Central memory CD4-positive, alpha-beta T cell (primary cell): ENCODE measurements at regions not wholly inside any gene's neighbourhood (a gene's known extent, or its start where the extent isn't known, plus 50 kb on each side); places are given as distances from the start of the nearest gene placed in this dataset.

ENCODE experiments used
- DNase-seq: peaks from one replicate; pipeline ENCODE4 v3.0.0; 2022

DNA sequence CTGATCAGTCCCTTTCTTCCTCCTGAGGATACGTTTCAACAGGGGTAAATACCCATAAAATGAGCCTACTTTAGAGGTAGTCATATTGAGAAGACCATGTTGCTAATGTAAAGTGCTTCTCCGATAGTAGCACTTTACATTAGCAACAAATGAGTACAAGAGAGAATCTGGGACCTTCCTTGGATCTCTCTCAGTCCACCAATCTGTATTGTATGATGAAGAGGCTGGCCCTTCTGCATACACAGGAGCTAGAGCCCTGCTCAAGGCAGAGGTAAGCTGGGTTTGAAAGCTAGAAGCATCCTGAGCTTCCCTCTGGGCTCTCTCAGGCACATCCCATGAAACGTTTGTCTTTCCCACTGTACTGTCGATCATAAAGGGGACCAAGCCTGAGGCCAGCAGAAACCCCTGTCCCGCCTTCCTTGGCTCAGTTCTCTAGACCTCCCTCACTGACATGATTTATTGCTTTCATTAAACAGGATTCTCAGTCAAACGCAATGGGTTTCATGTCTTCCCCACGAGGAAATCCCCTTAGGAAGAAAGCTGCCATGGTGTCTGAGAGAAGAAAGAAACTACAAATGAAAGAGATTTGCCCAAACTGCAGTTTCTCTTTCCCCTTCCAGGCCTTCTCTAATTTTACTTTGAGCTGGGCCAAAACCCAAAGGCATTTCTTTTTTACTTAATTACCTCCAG lies 62.8 kb upstream of the BCAR3 start:
- DNase-seq = no peak

DNA sequence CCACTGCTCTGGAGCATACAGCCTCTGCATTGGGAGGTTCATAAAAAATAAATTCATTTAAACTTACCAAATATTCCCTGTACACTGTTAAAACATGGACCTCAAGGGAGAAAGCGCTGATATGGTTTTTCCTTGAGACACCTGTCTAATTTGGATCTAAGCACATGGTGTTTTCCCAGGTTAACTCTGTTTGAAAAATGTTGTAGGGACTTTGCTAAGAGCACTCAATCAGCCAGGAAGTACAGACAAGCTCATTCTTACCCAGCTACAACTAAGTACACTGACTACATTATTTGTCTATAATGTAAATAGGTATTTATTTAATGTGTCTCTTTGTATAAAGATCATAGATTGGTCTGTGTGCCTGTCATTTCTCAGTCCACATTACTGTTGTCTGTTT lies 61.8 kb upstream of the BCAR3 start:
- DNase-seq = no peak

DNA sequence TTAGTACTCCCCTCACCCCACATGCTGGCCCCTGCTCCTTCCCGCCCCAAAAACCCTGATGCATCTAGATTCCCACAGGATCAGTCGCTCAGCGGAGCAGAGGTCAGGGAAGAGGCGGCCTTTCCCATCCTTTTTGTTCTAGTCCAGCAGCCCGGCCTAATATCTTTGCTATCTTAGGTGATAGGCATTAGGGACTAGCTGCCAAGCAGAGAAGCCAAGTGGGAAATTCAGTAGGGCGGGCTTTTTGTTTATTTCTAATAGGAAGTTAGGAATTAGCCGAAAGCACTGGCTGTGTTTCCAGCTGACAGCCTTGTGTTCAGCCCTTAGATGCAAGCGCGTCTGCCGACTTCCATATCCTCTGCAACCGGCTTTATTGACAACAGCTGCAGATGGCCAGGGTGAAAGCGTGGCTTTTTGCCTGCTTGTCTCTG lies 59.0 kb upstream of the BCAR3 start:
- DNase-seq = no peak

DNA sequence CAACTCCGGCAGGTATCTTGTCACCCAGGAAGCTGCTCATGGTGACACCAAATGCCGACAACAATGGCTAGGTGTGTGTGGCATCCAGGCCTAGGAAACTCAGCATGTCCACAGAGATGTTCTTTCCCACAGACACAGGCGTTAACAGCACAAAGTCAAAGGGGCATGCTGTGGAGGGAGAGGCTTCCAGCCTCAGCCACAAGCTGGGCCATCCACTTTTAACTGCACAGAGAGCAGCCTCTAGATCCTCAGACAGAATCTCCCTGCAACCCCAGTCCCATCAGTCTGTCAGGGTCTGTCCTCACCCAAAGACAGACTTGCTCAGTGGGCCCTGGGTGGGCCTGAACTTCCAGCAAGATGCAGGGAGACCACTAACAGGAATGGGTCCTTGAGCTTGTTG lies 58.5 kb upstream of the BCAR3 start:
- no peak for DNase-seq

DNA sequence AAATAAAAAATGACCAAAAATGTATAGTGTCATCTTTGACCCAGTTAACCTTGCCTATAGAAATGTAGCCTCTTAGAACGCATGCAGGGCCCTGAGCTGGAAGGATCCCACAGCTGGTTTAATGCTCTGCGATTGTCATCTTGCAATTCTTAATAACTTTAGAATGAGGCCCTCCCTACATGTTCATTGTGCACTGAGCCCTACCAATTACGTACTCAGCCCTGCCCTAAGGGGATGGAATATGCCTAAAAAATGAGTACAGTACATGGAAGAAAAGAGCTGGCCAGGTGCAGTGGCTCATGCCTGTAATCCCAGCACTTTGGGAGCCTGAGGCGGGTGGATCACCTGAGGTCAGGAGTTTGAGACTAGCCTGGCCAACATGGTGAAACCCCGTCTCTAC lies 57.8 kb upstream of the BCAR3 start:
- DNase-seq = no peak

DNA sequence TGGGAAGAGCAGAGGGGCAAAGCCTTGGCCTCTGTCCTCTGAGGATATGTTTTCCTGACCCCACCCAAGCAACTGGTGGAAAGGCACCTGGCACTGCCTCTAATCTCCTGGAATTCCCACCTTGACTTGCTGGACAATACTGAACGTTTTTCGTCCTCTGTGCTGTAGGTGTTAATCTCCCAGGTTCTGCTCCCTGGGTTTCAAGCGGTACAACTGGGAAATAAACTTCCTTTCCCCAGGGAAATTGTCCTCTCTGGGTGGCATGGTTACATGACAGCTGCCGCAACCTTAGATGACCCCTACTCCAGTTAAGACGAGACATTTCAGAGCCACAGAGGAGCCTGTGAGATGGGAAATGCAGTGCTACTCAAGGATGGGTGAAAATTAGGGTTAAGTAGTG lies 57.3 kb upstream of the BCAR3 start:
- DNase-seq = no peak

DNA sequence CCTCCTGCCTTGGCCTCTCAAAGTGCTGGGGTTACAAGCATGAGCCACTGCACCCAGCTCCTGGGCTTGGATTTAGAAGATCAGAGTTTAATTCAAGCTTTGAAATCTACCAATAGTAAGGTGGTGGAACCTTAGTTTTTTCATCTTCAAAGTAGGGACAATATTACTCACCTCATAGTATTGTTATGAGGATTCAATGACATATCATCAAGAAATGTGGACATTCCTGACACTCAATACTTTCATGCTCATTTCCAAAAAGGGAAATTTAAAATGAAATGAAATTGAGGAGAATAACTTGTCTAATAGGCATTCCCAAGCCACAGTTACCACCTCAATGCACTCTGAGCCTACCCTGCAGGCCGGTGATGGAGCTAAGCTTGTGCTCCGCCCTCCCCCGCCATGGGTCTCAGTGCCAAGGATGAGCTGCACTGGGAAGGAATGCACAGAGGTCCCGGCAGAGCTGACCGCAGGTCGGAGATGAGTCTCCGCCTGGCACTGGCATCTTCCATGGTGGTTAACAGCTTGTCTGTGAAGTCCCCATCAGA lies 56.5 kb upstream of the BCAR3 start:
- DNase-seq = no peak

DNA sequence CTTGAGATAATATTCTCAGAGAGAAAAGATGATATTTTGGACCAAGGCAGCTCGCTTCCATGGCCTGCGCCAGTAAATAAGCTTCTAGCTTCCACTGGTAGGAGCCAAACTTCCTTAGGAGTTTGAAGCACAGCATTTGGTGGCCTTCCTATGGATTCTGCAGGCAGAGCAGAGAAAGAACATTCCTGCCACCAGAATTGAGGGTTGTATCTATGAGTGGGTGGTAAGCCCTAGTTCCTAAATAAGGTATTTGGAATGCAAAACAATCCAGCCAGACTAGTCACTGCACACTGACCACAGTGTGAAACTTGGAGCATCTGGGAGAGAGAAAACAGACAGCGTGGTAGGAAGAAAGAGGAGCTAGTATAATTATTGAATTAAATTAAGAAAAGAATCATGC lies 54.1 kb upstream of the BCAR3 start:
- DNase-seq = no peak

DNA sequence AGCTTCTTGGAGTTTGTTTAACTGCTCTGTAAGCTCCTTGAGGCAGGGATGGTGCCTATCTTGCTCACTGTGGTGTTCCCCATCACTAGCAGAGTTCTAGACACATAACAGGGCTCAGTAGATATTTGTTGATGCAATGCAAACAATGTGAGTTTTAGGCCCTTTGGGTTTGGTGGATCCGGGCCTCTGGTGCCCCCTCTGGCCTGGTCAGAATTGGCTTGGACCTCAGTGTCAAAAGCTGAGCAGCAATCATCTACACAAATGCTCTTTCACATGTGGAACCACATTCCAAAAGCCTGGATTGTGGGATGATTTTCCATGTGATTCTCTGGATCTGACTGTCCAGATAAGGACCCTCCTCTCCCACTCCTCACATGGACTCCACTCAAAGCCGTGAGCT lies 53.4 kb upstream of the BCAR3 start:
- DNase-seq = no peak

DNA sequence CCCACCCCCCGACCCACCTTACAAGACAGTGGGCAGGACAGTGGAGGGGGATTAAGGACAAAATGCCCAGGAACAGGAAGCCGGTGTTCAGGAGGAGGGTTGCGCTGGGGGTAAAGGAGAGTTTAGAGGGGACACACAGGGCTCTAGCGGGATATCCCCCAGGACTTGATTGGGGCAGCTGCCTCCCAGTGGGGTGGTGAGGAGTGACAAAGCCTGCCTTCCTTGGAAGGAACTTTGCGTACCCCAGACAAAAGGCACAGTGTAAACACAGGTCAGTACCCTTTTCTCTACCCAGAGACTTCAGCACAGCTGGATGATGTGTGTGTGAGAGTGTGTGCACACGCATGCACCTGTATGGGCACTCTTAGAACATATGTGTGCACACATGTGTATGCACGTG lies 51.7 kb upstream of the BCAR3 start:
- no peak for DNase-seq

DNA sequence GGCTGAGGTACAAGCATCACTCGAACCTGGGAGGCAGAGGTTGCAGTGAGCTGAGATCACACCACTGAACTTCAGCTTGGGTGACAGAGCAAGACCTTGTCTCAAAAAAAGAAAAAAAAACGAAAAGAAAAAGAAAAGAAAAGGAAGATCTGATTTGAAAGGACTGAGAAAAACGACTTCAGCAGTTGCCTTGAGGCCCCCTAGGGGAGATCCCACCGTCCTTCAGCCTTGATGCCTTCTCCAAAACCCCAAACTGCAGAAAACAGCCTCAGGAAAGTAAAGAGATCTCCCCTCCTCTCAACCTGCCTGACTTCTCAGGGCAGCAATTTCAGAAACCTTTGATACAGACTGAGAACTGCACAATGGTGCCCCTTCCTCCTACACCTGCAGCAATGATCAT lies 50.9 kb upstream of the BCAR3 start:
- no peak for DNase-seq
